GM04504 (cell line): ENCODE measurements at regions not wholly inside any gene's neighbourhood (a gene's known extent, or its start where the extent isn't known, plus 50 kb on each side); places are given as distances from the start of the nearest gene placed in this dataset.

Experiments used
- DNase-seq: peaks from one replicate; pipeline ENCODE4 v3.0.0-alpha.2; 2012; ENCODE audit warnings: low read depth

GRCh38 chr7:88500131-88500530 is 193.4 kb upstream of the STEAP4 start:
- no peak for DNase-seq

GRCh38 chr7:88495881-88496725 is 189.4 kb upstream of the STEAP4 start:
- DNase-seq = no peak

DNA sequence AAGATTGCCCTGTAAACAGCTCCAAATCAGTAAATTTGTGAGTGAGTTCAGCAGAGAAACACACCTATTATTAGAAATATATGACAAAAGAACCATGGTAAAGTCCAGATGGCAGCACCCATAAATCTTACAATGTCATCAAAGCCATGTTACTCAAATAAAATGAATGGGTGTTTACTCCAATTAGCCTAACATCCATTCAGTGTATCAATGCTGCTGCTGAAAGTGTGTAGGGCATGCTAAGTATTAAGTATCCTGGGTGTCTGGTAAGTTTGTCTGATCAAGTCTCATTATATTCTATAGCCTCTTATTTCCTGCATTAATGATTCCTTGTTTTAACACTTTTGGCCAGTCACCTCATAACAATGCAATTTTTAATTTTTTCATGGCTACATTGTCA is 185.5 kb upstream of the STEAP4 start:
- DNase-seq = no peak

GRCh38 chr7:88490874-88491273 is 184.2 kb upstream of the STEAP4 start:
- DNase-seq = no peak

- DNase-seq = no peak
Observed at GRCh38 chr7:88490161-88490560, 183.5 kb upstream of the STEAP4 start.

DNA sequence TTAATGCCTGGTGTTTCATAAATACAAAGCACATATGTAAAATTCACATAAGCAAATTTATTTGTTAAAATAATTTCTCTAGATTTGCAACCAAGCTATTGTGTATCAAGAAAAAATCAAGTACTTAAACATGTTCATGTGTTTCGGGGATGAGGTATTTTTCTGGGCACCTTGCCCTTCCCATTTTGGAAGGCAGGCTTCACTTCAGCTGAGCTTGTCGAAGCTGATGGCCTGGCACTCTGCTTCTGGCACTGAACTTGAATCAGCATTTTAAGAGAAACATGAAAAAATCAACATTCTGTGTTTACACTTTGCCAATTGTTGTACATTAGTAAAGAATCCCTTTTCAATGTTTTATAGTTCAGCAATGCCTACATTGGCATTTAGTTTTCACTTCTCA is 179.1 kb upstream of the STEAP4 start:
- no peak for DNase-seq

- no peak for DNase-seq
Observed at GRCh38 chr7:88484551-88484950, 177.9 kb upstream of the STEAP4 start.

DNA sequence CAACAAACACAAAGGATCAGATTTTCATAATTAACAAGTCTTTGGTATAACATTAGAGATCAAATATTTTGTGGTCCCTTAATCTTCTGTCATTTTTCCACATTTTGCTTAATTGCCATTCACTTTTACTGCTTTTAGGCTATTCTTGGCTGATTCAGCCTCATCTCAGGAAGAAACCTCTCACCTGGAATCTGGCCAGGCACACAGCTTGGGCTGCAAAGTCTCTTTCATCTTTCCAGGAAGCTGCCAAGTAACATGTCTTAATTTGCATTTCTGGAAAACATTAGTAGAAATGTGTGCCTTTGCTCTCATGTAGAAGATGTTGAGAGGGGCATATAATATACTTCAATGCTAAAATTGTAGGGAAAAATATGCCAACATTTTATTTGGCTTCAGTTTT is 174.2 kb upstream of the STEAP4 start:
- no peak for DNase-seq

DNA sequence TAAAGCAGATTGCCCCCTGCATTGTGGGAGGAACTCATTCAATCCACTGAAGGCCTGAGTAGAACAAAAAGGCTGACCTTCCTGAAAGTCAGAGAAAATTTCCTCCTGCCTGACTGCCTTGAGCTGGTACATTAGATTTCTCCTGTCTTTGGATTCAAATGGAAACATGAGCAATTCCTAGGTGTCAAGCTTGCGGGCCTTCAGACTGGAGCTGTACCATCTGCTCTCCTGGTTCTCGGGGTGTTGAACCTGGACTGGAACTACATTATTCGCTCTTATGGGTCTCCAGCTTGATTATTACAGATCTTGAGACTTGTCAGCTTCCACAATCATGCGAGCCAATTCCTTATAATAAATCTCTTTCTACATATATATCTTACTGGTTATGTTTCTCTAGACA is 173.6 kb upstream of the STEAP4 start:
- DNase-seq = no peak

DNA sequence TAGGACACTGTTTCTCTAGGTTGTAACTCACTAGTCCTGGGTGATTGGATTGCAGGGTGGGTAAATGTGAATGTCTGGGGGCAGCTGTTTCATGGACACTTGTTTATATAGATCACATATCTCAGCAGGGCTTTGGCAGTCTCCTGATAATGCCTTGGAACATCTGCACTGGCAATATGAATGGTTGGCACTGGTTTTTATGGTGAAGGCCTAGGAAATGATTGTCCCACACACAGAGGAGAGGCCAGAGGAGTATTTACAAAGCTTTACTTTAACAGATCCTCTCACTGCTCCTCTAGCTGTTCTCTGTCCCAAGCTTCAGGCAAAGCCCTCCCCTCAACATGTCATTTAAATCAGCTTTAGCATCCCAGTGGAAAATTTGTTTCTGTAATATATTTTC is 171.3 kb upstream of the STEAP4 start:
- no peak for DNase-seq

- DNase-seq = no peak
Observed at GRCh38 chr7:88465600-88465999, 158.9 kb upstream of the STEAP4 start.

GRCh38 chr7:88462799-88463198 is 156.1 kb upstream of the STEAP4 start:
- no peak for DNase-seq

DNA sequence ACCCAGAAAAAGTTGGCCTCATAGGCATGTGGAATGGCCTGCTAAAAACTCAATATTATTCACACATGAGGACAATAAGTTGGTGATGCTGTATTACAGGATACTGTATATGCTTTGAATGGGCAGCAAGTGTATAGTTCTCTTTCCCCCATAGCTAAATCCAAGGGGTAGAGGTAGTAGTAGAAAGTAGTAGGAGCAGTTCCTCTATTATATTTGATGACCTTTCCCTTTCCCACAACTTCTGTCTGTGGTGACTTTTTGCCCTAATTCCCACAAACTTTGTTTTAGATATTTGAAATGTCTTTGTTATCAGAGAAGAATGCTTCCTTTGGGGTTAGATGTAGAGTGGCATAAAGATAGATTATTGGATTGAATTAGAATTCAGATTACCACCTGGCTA is 154.0 kb upstream of the STEAP4 start:
- DNase-seq = no peak

DNA sequence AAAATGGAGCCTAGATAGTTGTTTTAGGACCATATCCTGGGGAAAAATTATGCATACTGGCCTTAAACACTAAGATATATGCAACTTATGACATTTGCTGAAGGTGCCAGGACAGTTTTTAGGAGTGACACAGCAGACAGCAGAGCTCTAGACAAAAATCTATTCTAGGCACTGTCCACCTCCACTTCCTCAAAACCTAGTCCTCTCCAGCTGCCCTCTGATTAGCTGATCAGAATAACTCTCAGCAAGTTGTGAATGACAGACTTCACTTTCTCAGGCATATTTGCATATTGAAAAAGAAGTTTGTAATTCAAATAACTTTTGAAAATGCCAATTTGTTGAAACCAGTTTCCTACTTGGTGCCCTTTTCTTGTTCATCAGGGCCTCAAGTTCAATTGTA is 152.3 kb upstream of the STEAP4 start:
- DNase-seq = no peak

DNA sequence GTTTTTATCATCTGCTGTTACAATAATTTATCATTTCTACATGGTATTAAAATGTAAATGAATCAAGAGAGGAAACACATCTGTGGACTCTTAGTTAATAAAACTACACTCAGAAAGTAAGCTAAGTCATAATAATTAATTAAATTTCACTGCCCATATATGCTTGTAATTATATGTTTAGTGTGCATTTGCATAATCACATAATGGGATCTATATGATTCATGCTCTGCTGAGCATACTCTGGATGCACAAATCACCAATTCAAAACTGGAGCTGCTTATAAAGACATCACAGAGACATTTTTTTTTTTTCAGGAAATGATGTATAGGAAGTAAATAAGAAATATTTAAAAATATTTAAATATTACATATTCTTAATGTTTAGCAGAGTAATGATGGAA is 151.6 kb upstream of the STEAP4 start:
- DNase-seq = no peak

DNA sequence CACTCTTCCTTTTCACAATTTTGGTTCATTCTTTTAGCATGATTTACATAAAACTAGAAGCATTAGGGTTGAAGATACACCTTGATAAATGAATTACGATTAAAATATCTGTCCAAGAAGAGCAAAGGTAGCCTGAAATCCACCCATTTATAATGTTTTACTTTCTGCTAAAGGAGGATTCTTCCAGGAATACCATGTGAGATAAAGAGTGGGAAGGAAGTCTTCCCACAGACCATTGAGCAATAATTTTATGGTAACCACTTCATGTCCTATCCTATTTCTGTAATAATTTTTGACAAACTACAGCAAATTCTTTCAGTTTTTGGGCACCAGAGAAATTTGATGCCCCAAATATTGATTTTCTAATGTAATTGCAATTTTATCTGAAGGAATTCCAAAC is 150.6 kb upstream of the STEAP4 start:
- DNase-seq = no peak

GRCh38 chr7:88456490-88456889 is 149.8 kb upstream of the STEAP4 start:
- DNase-seq = no peak

GRCh38 chr7:88455696-88456095 is 149.0 kb upstream of the STEAP4 start:
- DNase-seq = no peak

- DNase-seq = no peak
Observed at GRCh38 chr7:88452646-88453045, 146.0 kb upstream of the STEAP4 start.

DNA sequence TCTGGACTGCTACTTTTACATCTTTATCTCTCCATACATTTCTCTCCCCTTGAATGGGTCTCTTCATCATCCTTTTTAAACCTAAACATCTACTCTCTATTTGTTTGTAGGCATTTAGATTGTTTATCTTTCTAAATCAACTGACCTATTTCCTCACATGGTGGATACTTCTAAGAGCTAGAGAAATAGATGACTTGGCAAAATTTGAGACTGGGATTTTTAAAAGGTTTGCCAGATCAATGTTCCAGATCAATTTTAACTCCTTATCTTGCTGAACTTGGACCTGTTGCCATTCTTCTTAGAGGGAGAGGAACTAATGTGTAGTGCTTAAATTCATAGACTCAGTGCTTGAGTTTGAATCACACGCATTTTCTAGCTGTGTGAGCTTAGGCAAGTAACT is 144.2 kb upstream of the STEAP4 start:
- no peak for DNase-seq

- no peak for DNase-seq
Observed at GRCh38 chr7:88449410-88449809, 142.7 kb upstream of the STEAP4 start.

- no peak for DNase-seq
Observed at GRCh38 chr7:88442413-88442812, 135.7 kb upstream of the STEAP4 start.

DNA sequence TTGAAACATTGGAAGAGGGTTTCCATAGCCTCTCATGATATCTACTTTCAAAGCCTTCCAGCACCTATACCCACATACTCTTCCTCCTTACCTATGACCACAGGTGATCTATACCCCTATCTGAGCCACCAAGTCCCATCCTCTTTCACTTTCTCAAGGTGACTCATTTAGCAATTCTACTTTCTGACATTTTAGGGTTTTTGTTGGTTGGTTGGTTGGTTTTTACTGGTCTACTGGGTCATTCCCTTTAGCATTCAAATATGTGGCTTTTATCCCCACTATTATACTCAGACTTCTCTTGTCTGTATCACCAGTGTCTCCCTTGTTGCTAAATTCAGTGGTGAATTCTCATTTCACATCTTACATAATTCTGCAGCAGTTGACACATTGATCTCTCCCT is 130.4 kb upstream of the STEAP4 start:
- DNase-seq = no peak

- DNase-seq = no peak
Observed at GRCh38 chr7:88432301-88432700, 125.6 kb upstream of the STEAP4 start.
